Kidney capillary endothelial cell (primary cell): ENCODE measurements at regions not wholly inside any gene's neighbourhood (a gene's known extent, or its start where the extent isn't known, plus 50 kb on each side); places are given as distances from the start of the nearest gene placed in this dataset.

ENCODE experiments used
- DNase-seq: peaks from one replicate; pipeline ENCODE4 v3.0.0-alpha.2; 2018; ENCODE audit warnings: low spot score

- no peak for DNase-seq
Measured at GRCh38 chr11:13220148-13220547, 57.4 kb upstream of the BMAL1 start.

- DNase-seq = no peak
Measured at GRCh38 chr11:13221722-13222121, 55.9 kb upstream of the BMAL1 start.

GRCh38 chr11:13222285-13222684 is 55.3 kb upstream of the BMAL1 start:
- DNase-seq = no peak

GRCh38 chr11:13223112-13223511 is 54.5 kb upstream of the BMAL1 start:
- no peak for DNase-seq

GRCh38 chr11:13224324-13224723 is 53.3 kb upstream of the BMAL1 start:
- DNase-seq = no peak

- no peak for DNase-seq
Measured at GRCh38 chr11:13225038-13226001, 52.3 kb upstream of the BMAL1 start.

- DNase-seq = no peak
Measured at GRCh38 chr11:13227676-13228255, 49.8 kb upstream of the BMAL1 start.
